ENCODE measurements at regions not wholly inside any gene's neighbourhood (a gene's known extent, or its start where the extent isn't known, plus 50 kb on each side); places are given as distances from the start of the nearest gene placed in this dataset.

- TF ChIP-seq CTCF (IDR thresholded peaks at IDR 0.05; ENCODE audit: insufficient read depth, low read length, poor library complexity, severe bottlenecking), result no peak
- no peak for TF ChIP-seq EZH2phosphoT487 (conservative IDR thresholded peaks at IDR 0.05; ENCODE audit: low read length)
Measured at GRCh38 chr4:18878561-18878960, 857.0 kb upstream of the LCORL start.

Measured in SU-DHL-6 (cell line).